GM18868 (cell line): ENCODE measurements at regions not wholly inside any gene's neighbourhood (a gene's known extent, or its start where the extent isn't known, plus 50 kb on each side); places are given as distances from the start of the nearest gene placed in this dataset.
A peak's percentile ranks its signal among the peaks of the same experiment; 100 is the strongest.

Source experiments
- ATAC-seq: cut with Tn5 transposase; IDR thresholded peaks from one replicate; pipeline ENCODE4 v1.9.1; 2021; ENCODE audit warnings: mild to moderate bottlenecking, moderate library complexity; ENCODE audit not compliant: unreplicated experiment

GRCh38 chr15:47945872-47946650 is 174.7 kb upstream of the SLC24A5 start:
- ATAC-seq: no peak

- ATAC-seq: no peak
Observed at GRCh38 chr15:47949815-47950214, 171.0 kb upstream of the SLC24A5 start.

GRCh38 chr15:47950447-47950846 is 170.3 kb upstream of the SLC24A5 start:
- ATAC-seq: no peak

GRCh38 chr15:47951781-47952180 is 169.0 kb upstream of the SLC24A5 start:
- no peak for ATAC-seq

GRCh38 chr15:47954196-47954595 is 166.6 kb upstream of the SLC24A5 start:
- no peak for ATAC-seq

GRCh38 chr15:47955021-47955420 is 165.8 kb upstream of the SLC24A5 start:
- ATAC-seq: no peak

- no peak for ATAC-seq
Observed at GRCh38 chr15:47959617-47960413, 161.0 kb upstream of the SLC24A5 start.

GRCh38 chr15:47961401-47962090 is 159.2 kb upstream of the SLC24A5 start:
- peak; percentile 93 for ATAC-seq

- ATAC-seq: no peak
Observed at GRCh38 chr15:47963265-47963664, 157.5 kb upstream of the SLC24A5 start.

- no peak for ATAC-seq
Observed at GRCh38 chr15:47964229-47964628, 156.6 kb upstream of the SLC24A5 start.

GRCh38 chr15:47965297-47965696 is 155.5 kb upstream of the SLC24A5 start:
- ATAC-seq: no peak

GRCh38 chr15:47968593-47968992 is 152.2 kb upstream of the SLC24A5 start:
- no peak for ATAC-seq

GRCh38 chr15:47971637-47972036 is 149.2 kb upstream of the SLC24A5 start:
- no peak for ATAC-seq

GRCh38 chr15:47972738-47973137 is 148.1 kb upstream of the SLC24A5 start:
- no peak for ATAC-seq

- ATAC-seq: no peak
Observed at GRCh38 chr15:47974724-47975123, 146.1 kb upstream of the SLC24A5 start.

GRCh38 chr15:47975427-47975826 is 145.4 kb upstream of the SLC24A5 start:
- no peak for ATAC-seq

- no peak for ATAC-seq
Observed at GRCh38 chr15:47983533-47983932, 137.3 kb upstream of the SLC24A5 start.

GRCh38 chr15:47985568-47985967 is 135.2 kb upstream of the SLC24A5 start:
- ATAC-seq: no peak

- ATAC-seq: no peak
Observed at GRCh38 chr15:47987461-47987860, 133.3 kb upstream of the SLC24A5 start.

GRCh38 chr15:47987908-47988532 is 132.8 kb upstream of the SLC24A5 start:
- peak; percentile 97 for ATAC-seq

- ATAC-seq: no peak
Observed at GRCh38 chr15:47988564-47988963, 132.2 kb upstream of the SLC24A5 start.
